Erythroblast (primary cell): ENCODE measurements at regions not wholly inside any gene's neighbourhood (a gene's known extent, or its start where the extent isn't known, plus 50 kb on each side); places are given as distances from the start of the nearest gene placed in this dataset.
"Not testable (repeated sequence)": the region's sequence is repeated elsewhere in the genome, so short reads cannot be mapped to it uniquely, and the experiment has no call there.

ENCODE experiments used
- GATA1 ChIP-seq: IDR thresholded peaks from 2 replicates; pipeline ENCODE4 v1.6.1; 2011; ENCODE audit warnings: low read depth, mild to moderate bottlenecking, control low read depth, low read length, moderate library complexity
- POLR2A ChIP-seq: IDR thresholded peaks from 2 replicates; pipeline ENCODE4 v1.6.1; 2011; ENCODE audit warnings: mild to moderate bottlenecking, low read length

DNA sequence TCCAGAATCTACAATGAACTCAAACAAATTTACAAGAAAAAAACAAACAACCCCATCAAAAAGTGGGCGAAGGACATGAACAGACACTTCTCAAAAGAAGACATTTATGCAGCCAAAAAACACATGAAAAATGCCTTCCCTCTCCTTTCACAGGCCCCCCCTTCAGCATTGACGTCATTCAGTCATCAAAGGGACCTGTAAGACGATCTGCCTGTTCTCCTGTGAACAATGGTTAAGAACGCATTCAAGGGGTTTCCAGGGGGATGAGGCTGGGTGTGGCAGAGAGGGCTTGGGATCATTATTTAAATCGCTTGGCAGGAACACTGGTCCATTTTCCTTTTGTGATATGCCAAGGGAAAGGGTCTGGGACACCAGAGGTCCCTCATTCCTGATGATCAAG lies 110.7 kb upstream of the PELI2 start:
- TF ChIP-seq POLR2A, GATA1: not testable (repeated sequence)
